RWPE1 (cell line): ENCODE measurements at regions not wholly inside any gene's neighbourhood (a gene's known extent, or its start where the extent isn't known, plus 50 kb on each side); places are given as distances from the start of the nearest gene placed in this dataset.
A peak's percentile ranks its signal among the peaks of the same experiment; 100 is the strongest.

Experiments used
- CTCF ChIA-PET: fragments of 350-600 bp; sonication (Branson Sonifier 250); formaldehyde crosslinking; extraction: SDS; loops from one replicate; lab custom pipeline; 2021; lab: Yijun Ruan, JAX
- POLR2A ChIA-PET: fragments of 400-600 bp; formaldehyde crosslinking; extraction: SDS; loops from one replicate; lab custom pipeline; 2020; ENCODE audit warnings: antibody characterized with exemption; ENCODE audit not compliant: low non-redundant PET; lab: Yijun Ruan, JAX
- DNase-seq: peaks from one replicate; pipeline ENCODE4 v3.0.0; 2012; ENCODE audit warnings: low spot score
- H3K27ac ChIP-seq: fragments of 450-650 bp; 2 replicates; pipeline ENCODE4 v1.5.1; 2017
- TF ChIP-seq, protein P1 (sequence below): fragments of 450-650 bp; conservative IDR thresholded peaks from 2 replicates; pipeline ENCODE4 v1.5.1; 2017; ENCODE audit warnings: low read depth, mild to moderate bottlenecking

DNA sequence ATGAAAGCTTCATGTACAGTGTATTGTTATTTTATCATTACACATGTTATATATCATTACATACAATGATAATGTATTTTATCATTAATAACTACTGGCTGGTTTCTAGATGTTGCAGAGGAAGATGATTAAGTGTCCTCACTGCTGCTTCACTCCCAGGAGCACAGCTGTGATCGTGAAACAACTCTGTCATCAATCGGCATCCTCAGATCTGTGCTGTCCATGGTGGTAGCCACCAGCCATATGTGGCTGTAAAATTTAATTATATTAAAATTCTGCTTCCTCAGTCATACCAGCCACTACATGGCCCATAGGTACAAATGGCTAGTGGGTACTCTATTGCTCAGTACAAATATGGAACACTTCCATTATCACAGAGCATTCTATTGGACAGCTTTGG is 379.4 kb upstream of the CFAP20DC start:
- DNase-seq: no peak
- TF ChIP-seq, protein P1, sequence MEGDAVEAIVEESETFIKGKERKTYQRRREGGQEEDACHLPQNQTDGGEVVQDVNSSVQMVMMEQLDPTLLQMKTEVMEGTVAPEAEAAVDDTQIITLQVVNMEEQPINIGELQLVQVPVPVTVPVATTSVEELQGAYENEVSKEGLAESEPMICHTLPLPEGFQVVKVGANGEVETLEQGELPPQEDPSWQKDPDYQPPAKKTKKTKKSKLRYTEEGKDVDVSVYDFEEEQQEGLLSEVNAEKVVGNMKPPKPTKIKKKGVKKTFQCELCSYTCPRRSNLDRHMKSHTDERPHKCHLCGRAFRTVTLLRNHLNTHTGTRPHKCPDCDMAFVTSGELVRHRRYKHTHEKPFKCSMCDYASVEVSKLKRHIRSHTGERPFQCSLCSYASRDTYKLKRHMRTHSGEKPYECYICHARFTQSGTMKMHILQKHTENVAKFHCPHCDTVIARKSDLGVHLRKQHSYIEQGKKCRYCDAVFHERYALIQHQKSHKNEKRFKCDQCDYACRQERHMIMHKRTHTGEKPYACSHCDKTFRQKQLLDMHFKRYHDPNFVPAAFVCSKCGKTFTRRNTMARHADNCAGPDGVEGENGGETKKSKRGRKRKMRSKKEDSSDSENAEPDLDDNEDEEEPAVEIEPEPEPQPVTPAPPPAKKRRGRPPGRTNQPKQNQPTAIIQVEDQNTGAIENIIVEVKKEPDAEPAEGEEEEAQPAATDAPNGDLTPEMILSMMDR: no peak
- H3K27ac ChIP-seq: no peak overlapping the region
- CTCF ChIA-PET: no interaction called here
- POLR2A ChIA-PET: no interaction called here

DNA sequence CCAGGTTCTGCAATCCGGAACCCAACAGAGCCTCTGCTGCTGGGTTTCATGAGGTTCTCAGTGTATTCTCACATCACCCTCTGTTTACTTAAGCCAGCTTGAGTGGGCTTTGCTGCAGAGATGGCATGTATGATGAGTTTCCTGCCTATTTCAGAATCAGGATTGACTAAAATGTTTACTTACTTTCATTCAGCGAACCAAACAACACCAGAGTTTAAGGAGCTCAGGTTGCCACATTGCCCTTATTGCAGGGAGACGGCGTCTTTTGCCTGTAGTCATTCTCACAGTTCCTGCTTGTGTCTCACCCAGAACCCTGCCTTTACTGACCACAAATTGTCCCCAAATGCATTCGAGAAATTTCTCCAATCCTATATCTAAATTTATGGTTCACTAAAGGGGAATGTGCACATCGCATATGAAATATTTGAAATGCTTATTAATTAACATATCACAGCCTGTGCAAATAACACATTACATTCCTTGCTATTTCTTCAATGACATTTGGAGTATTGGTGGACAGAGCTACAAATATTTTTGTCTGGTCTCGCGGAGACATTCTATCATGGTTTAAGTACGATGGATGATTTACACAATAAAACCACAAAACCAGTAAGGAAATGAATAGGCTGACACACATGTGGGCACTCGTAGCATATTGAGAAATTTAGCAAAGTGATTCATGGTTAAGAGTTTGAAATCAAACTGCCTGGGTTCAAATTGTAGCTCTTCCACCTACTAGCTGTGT is 377.2 kb upstream of the CFAP20DC start:
- ChIA-PET CTCF (no interaction called here), POLR2A (no interaction called here)
- TF ChIP-seq, protein P1: no peak

DNA sequence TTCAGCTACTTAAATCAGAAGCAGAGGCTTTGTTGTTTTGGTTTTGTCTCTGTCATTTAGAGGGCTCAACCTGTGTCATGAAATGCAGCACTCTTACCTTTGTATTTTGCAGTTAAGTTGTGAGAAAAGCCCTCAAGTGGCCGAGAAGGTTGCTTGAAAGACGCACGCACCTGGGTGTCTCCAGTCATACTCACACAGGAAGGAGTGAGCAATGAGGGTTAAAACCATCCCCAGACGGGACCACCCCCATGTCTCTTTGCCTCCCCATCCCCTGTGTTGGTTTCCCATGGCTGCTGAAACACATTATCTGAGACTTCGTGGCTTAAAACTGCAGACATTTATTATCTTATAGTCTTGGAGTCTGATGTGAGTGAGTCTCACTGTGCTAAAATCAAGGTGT is 376.1 kb upstream of the CFAP20DC start:
- CTCF ChIA-PET: interaction anchor here (0.6 kb wide), 1 partner anchor 14 kb away, joined by 3 read pairs; no protein-coding TSS in a partner anchor
- TF ChIP-seq, protein P1: no peak
- no peak overlapping the region for H3K27ac ChIP-seq
- POLR2A ChIA-PET: no interaction called here
- no peak for DNase-seq

More for the DNA sequence above, 377.2 kb upstream of the CFAP20DC start:
- peak; percentile 30 for DNase-seq
- peak overlapping the region; percentile 4; the same call in 1 of the 2 replicates for H3K27ac ChIP-seq

DNA sequence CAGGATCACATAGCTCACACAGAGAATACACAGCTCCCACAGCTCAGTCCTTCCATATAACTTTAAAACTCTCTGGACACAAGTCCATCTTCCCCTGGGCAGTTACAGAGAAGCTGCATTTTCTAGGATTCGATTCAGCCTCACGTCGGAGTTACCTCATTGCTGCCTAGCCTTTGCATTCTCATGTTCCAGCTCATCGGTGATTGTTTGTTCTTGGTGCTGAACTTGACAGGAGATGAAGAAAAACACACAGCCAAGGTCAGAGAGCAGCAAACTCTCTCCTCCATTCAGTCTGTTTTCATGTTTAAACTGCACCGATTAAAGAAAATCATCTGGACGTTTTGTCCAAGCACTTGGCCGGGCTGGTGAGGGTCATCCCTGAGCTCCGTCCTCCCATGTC is 375.5 kb upstream of the CFAP20DC start:
- no peak overlapping the region; the same call in 1 of the 2 replicates for H3K27ac ChIP-seq
- ChIA-PET POLR2A (no interaction called here), CTCF (interaction anchor here (0.7 kb wide), 1 partner anchor 446 kb away, joined by 3 read pairs; no protein-coding TSS in a partner anchor)
- TF ChIP-seq, protein P1: no peak
- peak; percentile 7 for DNase-seq

DNA sequence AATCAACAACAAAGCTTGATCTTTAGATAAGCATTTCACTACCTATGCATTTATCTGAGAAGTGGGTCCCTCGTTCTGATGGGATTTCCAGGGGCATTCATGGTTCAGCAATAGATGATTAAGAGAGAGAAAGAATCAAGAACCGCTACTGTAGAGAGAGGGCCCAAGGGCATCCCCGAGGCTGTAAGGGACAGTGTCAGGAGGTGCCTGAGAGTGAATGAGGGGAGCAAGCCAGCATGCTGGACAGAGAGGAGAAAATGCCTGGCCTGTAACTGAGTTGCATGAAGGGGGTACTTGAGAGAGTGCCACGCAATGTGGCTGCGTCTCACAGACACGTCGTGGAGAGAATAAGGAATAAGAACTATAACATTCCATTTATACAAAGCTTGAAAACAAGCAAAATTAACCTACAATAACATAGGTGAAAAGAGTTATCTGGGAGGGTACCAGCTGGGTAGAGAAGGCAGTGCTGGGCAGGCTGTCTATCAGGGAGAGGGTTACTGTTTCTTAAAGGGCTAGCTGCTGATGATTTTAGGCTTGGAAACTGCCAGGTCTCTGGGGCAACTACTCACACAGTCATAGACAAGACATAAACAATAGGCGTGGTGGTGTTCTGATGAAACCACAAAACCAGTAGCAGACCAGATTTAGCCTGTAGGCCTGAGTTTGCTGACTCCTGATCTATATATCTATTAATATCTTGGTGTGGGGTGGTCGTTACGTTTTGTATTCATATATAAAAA is 374.6 kb upstream of the CFAP20DC start:
- no peak overlapping the region for H3K27ac ChIP-seq
- POLR2A ChIA-PET: no interaction called here
- peak; percentile 42 for DNase-seq
- CTCF ChIA-PET: no interaction called here
- TF ChIP-seq, protein P1: no peak

DNA sequence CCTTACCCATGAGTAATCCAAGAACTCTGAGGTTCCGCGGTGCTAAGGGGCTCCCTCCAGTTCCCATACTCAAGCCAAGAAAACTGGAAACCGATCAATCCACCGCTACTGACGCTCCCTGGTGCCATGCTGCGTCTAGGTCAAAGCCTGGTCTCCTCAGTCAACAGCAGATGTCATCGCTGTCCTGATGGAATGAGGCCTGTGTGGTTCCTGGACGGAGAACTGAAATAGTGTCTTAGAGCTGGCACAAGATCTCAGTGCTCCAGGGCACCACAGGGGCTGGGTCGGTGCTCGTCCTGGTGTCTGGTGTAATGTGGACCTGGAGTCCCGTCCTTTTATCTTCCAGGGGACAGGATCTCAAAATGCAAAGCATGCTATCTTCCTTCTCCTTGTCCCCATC is 373.9 kb upstream of the CFAP20DC start:
- CTCF ChIA-PET: no interaction called here
- no peak for DNase-seq
- POLR2A ChIA-PET: no interaction called here
- TF ChIP-seq, protein P1: no peak
- no peak overlapping the region for H3K27ac ChIP-seq
